K562 (cell line): ENCODE measurements at regions not wholly inside any gene's neighbourhood (a gene's known extent, or its start where the extent isn't known, plus 50 kb on each side); places are given as distances from the start of the nearest gene placed in this dataset.

Source experiments
- CHD4 ChIP-seq: fragments of 200-600 bp; sonication (generic); IDR thresholded peaks from 3 replicates; pipeline ENCODE4 v1.6.1; 2012; ENCODE audit warnings: low read depth, mild to moderate bottlenecking, mixed read lengths, low read length, inconsistent platforms; ENCODE audit not compliant: insufficient read depth, insufficient replicate concordance, poor library complexity, severe bottlenecking
- FOXJ2 ChIP-seq: fragments of 200-800 bp; sonication (Bioruptor generic); IDR thresholded peaks from 2 replicates; pipeline ENCODE4 v1.6.1; 2016; ENCODE audit warnings: missing genetic modification characterization, missing compliant biosample characterization
- HDAC1 ChIP-seq, 2 experiments: fragments of 450-650 bp; IDR thresholded peaks; 2 replicates each; pipeline ENCODE4 v1.6.1; 2016 to 2017; ENCODE audit warnings: inconsistent platforms in 1 of 2, mild to moderate bottlenecking in 1 of 2, moderate library complexity in 1 of 2
- HMG20A ChIP-seq: fragments of 450-650 bp; formaldehyde crosslinking; conservative IDR thresholded peaks from 2 replicates; pipeline ENCODE4 v1.4.0; 2020; ENCODE audit warnings: mild to moderate bottlenecking, mixed read lengths
- MTF1 ChIP-seq: fragments of 250-450 bp; sonication (Bioruptor Pico); IDR thresholded peaks from 2 replicates; pipeline ENCODE4 v1.9.0; 2021; ENCODE audit warnings: moderate library complexity, mild to moderate bottlenecking, inconsistent platforms, borderline replicate concordance
- NONO ChIP-seq, 2 experiments: fragments of 200-400 bp in 1 of 2; fragments of 450-650 bp in 1 of 2; formaldehyde crosslinking in 1 of 2; IDR thresholded peaks; 2 replicates each; pipeline ENCODE4 v1.6.1; 2017; ENCODE audit warnings: low read depth in 2 of 2, mild to moderate bottlenecking in 2 of 2, moderate library complexity in 2 of 2, low read length in 1 of 2
- NR2C2 ChIP-seq, 2 experiments: fragments of 200-800 bp in 1 of 2; sonication (Bioruptor generic) in 1 of 2; sonication (generic) in 1 of 2; formaldehyde crosslinking in 1 of 2; IDR thresholded peaks; 2 replicates each; pipeline versions ENCODE4 v1.6.1 to v1.8.0; 2016 to 2022; ENCODE audit warnings: mild to moderate bottlenecking in 1 of 2, missing compliant biosample characterization in 1 of 2, missing genetic modification characterization in 1 of 2, missing genetic modification reagents in 1 of 2
- NR4A1 ChIP-seq, 2 experiments: fragments of 250-450 bp in 1 of 2; fragments of 450-650 bp in 1 of 2; sonication (Bioruptor Pico) in 1 of 2; IDR thresholded peaks; 2 replicates each; pipeline versions ENCODE4 v1.4.0 to v1.6.1; 2016 to 2020; ENCODE audit warnings: mild to moderate bottlenecking in 2 of 2, missing compliant biosample characterization in 1 of 2, missing genetic modification characterization in 1 of 2, moderate library complexity in 1 of 2
- PURB ChIP-seq: sonication (generic); formaldehyde crosslinking; IDR thresholded peaks from 2 replicates; pipeline ENCODE4 v1.9.0; 2021; ENCODE audit warnings: low read depth, mild to moderate bottlenecking, missing genetic modification reagents
- RBM22 ChIP-seq: fragments of 200-400 bp; formaldehyde crosslinking; IDR thresholded peaks from 2 replicates; pipeline ENCODE4 v1.6.1; 2018; ENCODE audit warnings: low read length, low read depth; ENCODE audit not compliant: poor library complexity, severe bottlenecking
- RBM25 ChIP-seq: fragments of 200-400 bp; formaldehyde crosslinking; IDR thresholded peaks from 2 replicates; pipeline ENCODE4 v1.6.1; 2018; ENCODE audit warnings: low read length, low read depth, moderate library complexity; ENCODE audit not compliant: severe bottlenecking
- SAFB2 ChIP-seq: fragments of 200-400 bp; formaldehyde crosslinking; IDR thresholded peaks from 2 replicates; pipeline ENCODE4 v1.6.1; 2018; ENCODE audit warnings: borderline replicate concordance, low read length, low read depth, moderate library complexity; ENCODE audit not compliant: severe bottlenecking
- SIN3B ChIP-seq: fragments of 450-650 bp; IDR thresholded peaks from 2 replicates; pipeline ENCODE4 v1.6.1; 2017; ENCODE audit warnings: low read depth, mild to moderate bottlenecking, moderate library complexity
- U2AF1 ChIP-seq: fragments of 200-400 bp; formaldehyde crosslinking; optimal IDR thresholded peaks from 2 replicates; pipeline ENCODE3; 2017; ENCODE audit warnings: mild to moderate bottlenecking, low read depth, low read length, moderate library complexity
- XRCC5 ChIP-seq: fragments of 200-400 bp; formaldehyde crosslinking; IDR thresholded peaks from 2 replicates; pipeline ENCODE4 v1.6.1; 2017; ENCODE audit warnings: low read depth, mild to moderate bottlenecking, low read length
- ZNF217 ChIP-seq: sonication (generic); formaldehyde crosslinking; IDR thresholded peaks from 2 replicates; pipeline ENCODE4 v1.8.0; 2022; ENCODE audit warnings: mild to moderate bottlenecking, missing genetic modification reagents
- ZNF717 ChIP-seq: fragments of 250-450 bp; sonication (Bioruptor Pico); IDR thresholded peaks from 2 replicates; pipeline ENCODE4 v1.5.0; 2021
- TF ChIP-seq, protein P1 (sequence below): fragments of 250-450 bp; sonication (Bioruptor Pico); IDR thresholded peaks from 2 replicates; pipeline ENCODE4 v1.5.0; 2020; ENCODE audit warnings: mild to moderate bottlenecking, borderline replicate concordance
- TF ChIP-seq, protein P2 (sequence below): fragments of 250-450 bp; sonication (Bioruptor Pico); IDR thresholded peaks from 2 replicates; pipeline ENCODE4 v1.5.0; 2021; ENCODE audit warnings: mild to moderate bottlenecking, borderline replicate concordance
- TF ChIP-seq, protein P3 (sequence below): sonication (generic); formaldehyde crosslinking; IDR thresholded peaks from 2 replicates; pipeline ENCODE4 v1.8.1; 2022; ENCODE audit warnings: missing genetic modification reagents

DNA sequence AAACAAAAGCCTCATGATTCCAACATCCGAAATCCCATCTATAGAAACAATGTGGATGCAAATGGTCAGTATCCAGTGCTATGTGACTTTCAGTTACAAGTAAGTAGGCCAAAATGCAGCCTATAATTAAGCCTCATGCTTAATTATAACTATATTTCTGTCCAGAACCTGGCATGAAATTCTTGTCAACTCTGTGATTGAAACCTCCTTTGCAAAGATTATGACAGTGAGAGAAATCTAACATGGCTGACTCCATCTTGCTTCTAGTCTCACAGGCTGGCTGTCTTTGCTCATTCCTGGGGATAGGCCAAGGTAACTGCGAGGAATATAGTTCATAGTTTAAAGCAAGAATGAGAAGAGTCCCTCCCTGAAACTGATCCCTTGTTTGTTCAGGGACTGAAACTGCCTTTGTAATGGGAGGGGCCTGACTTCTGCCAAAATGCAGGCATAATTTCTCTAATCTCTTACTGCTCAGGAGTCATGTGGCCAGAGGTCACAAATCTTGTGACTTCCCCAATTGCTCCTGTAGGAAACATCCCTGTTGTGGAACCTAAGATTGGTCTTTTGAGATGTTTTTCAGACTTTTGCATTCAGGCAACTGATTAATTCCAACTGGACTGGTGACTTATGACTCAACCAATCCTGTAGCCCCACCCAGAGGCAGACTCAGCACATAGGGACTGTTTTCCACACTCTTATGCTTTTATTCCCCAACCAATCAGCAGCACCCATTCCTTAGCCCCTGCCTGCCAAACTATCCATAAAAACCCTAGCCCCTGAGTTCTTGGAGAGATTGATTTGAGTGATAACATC, 84.5 kb upstream of the TLK1 start (continued):
- TF ChIP-seq, protein P1, sequence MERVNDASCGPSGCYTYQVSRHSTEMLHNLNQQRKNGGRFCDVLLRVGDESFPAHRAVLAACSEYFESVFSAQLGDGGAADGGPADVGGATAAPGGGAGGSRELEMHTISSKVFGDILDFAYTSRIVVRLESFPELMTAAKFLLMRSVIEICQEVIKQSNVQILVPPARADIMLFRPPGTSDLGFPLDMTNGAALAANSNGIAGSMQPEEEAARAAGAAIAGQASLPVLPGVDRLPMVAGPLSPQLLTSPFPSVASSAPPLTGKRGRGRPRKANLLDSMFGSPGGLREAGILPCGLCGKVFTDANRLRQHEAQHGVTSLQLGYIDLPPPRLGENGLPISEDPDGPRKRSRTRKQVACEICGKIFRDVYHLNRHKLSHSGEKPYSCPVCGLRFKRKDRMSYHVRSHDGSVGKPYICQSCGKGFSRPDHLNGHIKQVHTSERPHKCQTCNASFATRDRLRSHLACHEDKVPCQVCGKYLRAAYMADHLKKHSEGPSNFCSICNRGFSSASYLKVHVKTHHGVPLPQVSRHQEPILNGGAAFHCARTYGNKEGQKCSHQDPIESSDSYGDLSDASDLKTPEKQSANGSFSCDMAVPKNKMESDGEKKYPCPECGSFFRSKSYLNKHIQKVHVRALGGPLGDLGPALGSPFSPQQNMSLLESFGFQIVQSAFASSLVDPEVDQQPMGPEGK = peak; percentile 42; the same call in 1 of the 2 replicates
- TF ChIP-seq XRCC5 = no peak
- TF ChIP-seq, protein P2, sequence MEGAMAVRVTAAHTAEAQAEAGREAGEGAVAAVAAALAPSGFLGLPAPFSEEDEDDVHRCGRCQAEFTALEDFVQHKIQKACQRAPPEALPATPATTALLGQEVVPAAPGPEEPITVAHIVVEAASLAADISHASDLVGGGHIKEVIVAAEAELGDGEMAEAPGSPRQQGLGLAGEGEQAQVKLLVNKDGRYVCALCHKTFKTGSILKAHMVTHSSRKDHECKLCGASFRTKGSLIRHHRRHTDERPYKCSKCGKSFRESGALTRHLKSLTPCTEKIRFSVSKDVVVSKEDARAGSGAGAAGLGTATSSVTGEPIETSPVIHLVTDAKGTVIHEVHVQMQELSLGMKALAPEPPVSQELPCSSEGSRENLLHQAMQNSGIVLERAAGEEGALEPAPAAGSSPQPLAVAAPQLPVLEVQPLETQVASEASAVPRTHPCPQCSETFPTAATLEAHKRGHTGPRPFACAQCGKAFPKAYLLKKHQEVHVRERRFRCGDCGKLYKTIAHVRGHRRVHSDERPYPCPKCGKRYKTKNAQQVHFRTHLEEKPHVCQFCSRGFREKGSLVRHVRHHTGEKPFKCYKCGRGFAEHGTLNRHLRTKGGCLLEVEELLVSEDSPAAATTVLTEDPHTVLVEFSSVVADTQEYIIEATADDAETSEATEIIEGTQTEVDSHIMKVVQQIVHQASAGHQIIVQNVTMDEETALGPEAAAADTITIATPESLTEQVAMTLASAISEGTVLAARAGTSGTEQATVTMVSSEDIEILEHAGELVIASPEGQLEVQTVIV (CRISPR knock-in tag) = no peak
- TF ChIP-seq SAFB2 = no peak
- no peak for TF ChIP-seq U2AF1
- peak; percentile 89 for TF ChIP-seq FOXJ2 (tag)
- no peak for TF ChIP-seq HMG20A (CRISPR knock-in tag)
- TF ChIP-seq RBM22 = no peak
- no peak for TF ChIP-seq HDAC1 (IDR thresholded peaks at IDR 0.05)
- no peak for TF ChIP-seq RBM25
- no peak for TF ChIP-seq ZNF717
- TF ChIP-seq MTF1 (CRISPR knock-in tag) = no peak
- TF ChIP-seq NR4A1 (CRISPR knock-in tag; IDR thresholded peaks at IDR 0.05) = no peak
- peak; percentile 97 for TF ChIP-seq NR4A1 (tag; IDR thresholded peaks at IDR 0.05)
- TF ChIP-seq NR2C2 (CRISPR knock-in tag; IDR thresholded peaks at IDR 0.05) = no peak
- TF ChIP-seq NR2C2 (tag; IDR thresholded peaks at IDR 0.05) = peak; percentile 89
- TF ChIP-seq PURB (CRISPR knock-in tag) = no peak
- TF ChIP-seq, protein P3, sequence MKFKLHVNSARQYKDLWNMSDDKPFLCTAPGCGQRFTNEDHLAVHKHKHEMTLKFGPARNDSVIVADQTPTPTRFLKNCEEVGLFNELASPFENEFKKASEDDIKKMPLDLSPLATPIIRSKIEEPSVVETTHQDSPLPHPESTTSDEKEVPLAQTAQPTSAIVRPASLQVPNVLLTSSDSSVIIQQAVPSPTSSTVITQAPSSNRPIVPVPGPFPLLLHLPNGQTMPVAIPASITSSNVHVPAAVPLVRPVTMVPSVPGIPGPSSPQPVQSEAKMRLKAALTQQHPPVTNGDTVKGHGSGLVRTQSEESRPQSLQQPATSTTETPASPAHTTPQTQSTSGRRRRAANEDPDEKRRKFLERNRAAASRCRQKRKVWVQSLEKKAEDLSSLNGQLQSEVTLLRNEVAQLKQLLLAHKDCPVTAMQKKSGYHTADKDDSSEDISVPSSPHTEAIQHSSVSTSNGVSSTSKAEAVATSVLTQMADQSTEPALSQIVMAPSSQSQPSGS (CRISPR knock-in tag) = no peak
- no peak for TF ChIP-seq NONO (IDR thresholded peaks at IDR 0.05; ENCODE audit: low read depth in 2 of 2, low read length in 1 of 2)
- TF ChIP-seq SIN3B = no peak
- TF ChIP-seq CHD4 = no peak
- TF ChIP-seq ZNF217 (CRISPR knock-in tag) = no peak
